Kidney (tissue), 13 donors: ENCODE measurements at regions not wholly inside any gene's neighbourhood (a gene's known extent, or its start where the extent isn't known, plus 50 kb on each side); places are given as distances from the start of the nearest gene placed in this dataset.

Experiments used
- DNase-seq, 5 donors: peaks; one replicate each; pipeline ENCODE4 v3.0.0-alpha.2; 2013 to 2020
- FAIRE-seq: peaks from 2 replicates; lab custom pipeline; 2012; peaks lifted over from hg19 to GRCh38; lab: Jason Lieb, UNC
- H3K27ac ChIP-seq, 2 donors: one replicate each; pipeline ENCODE4 v1.7.0; 2013; ENCODE audit warnings: low read depth in 2 of 2, low read length in 2 of 2, inconsistent platforms in 1 of 2
- H3K27me3 ChIP-seq: one replicate; pipeline ENCODE4 v1.7.1; 2013; ENCODE audit warnings: low read length, inconsistent platforms; ENCODE audit not compliant: control insufficient read depth, insufficient read depth
- H3K36me3 ChIP-seq, 3 donors: one replicate each; pipeline versions ENCODE4 v1.7.0 to v1.7.1; 2013; ENCODE audit warnings: low read length in 3 of 3, control low read depth in 1 of 3, inconsistent platforms in 1 of 3; ENCODE audit not compliant: insufficient read depth in 3 of 3, control insufficient read depth in 2 of 3
- H3K4me1 ChIP-seq, 3 donors: one replicate each; pipeline versions ENCODE4 v1.7.0 to v1.7.1; 2013; ENCODE audit warnings: low read length in 3 of 3, inconsistent platforms in 1 of 3, low read depth in 1 of 3; ENCODE audit not compliant: control insufficient read depth in 2 of 3, insufficient read depth in 2 of 3
- H3K4me3 ChIP-seq, 3 donors: one replicate each; pipeline versions ENCODE4 v1.7.0 to v1.8.1; 2013; ENCODE audit warnings: low read length in 3 of 3, control low read depth in 1 of 3, inconsistent platforms in 1 of 3
- H3K9ac ChIP-seq, 3 donors: one replicate each; pipeline versions ENCODE4 v1.7.0 to v1.7.1; 2013; ENCODE audit warnings: low read length in 3 of 3, control low read depth in 1 of 3, inconsistent platforms in 1 of 3
- H3K9me3 ChIP-seq, 3 donors: one replicate each; pipeline versions ENCODE4 v1.7.0 to v1.7.1; 2013; ENCODE audit warnings: low read length in 3 of 3, control low read depth in 1 of 3, inconsistent platforms in 1 of 3; ENCODE audit not compliant: control insufficient read depth in 2 of 3, insufficient read depth in 1 of 3
- intact Hi-C: fragments of 100-400 bp; cut with DNase I; formaldehyde crosslinking; loops from one replicate; pipeline ENCODE4 v1.11.1; 2022
- TF ChIP-seq, protein P1 (sequence below): IDR thresholded peaks from 3 replicates; pipeline ENCODE4 v1.5.1; 2012; ENCODE audit warnings: mild to moderate bottlenecking, moderate library complexity, borderline replicate concordance; ENCODE audit not compliant: insufficient read depth; ENCODE audit errors: extremely low read depth
- donor health status: control.
- donor health status: control.
- donor health status: control.
- donor health status: control.
- donor health status: control.
- donor health status: DM: yes; HTN: yes; CAD: no.
- donor health status: Normal renal cell carcinoma (clear cell type).

DNA sequence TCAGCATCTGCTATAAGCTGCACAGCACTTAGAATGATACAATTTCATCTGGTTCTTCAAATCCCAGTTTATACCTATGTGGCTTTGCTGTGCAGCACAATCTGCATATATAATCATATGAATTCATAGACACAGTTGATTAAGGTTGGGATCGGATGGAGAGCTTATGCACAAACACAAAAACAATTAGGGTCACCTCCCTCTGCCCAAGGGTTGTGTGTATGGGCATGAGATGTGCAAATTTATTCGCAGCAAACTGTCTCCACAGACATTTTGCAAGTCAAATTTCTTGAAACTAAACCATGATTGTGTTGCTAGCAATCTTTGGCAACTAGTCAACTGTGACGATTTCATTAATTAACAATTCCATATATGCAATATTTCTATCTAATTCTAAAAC is 955.7 kb downstream of the SORCS3 start:
- FAIRE-seq (no peak), DNase-seq (no peak)
- H3K4me1 ChIP-seq: no peaks in the 10 kb centered on the region
- no peak overlapping the region for H3K27ac ChIP-seq
- TF ChIP-seq, protein P1, sequence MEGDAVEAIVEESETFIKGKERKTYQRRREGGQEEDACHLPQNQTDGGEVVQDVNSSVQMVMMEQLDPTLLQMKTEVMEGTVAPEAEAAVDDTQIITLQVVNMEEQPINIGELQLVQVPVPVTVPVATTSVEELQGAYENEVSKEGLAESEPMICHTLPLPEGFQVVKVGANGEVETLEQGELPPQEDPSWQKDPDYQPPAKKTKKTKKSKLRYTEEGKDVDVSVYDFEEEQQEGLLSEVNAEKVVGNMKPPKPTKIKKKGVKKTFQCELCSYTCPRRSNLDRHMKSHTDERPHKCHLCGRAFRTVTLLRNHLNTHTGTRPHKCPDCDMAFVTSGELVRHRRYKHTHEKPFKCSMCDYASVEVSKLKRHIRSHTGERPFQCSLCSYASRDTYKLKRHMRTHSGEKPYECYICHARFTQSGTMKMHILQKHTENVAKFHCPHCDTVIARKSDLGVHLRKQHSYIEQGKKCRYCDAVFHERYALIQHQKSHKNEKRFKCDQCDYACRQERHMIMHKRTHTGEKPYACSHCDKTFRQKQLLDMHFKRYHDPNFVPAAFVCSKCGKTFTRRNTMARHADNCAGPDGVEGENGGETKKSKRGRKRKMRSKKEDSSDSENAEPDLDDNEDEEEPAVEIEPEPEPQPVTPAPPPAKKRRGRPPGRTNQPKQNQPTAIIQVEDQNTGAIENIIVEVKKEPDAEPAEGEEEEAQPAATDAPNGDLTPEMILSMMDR: no peak
- H3K27me3 ChIP-seq: no peaks in the 10 kb centered on the region
- H3K9me3 ChIP-seq: no peaks in the 10 kb centered on the region
- intact Hi-C loops: no loop called here
- H3K36me3 ChIP-seq: no peaks in the 10 kb centered on the region
- no peak overlapping the region for H3K9ac ChIP-seq
- H3K4me3 ChIP-seq: no peak overlapping the region

DNA sequence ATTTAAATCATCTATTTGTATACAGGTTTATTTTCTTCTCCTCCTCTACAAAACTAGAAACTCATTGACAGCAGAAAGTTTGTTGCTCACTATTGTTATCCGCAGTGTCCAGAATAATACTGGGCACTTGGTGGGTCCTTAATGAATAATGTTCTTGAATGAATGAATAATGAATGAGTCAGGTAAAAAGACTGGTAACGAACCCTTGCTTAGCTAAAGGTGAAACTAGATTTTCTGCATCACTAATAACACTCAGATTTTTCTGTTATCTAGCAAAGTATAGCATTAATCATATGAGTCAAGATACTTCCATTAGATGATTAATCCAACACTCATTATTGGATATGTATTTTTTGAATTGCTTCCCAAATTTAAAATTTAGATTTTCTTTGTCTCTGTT is 953.2 kb downstream of the SORCS3 start:
- TF ChIP-seq, protein P1: no peak
- H3K27me3 ChIP-seq: no peaks in the 10 kb centered on the region
- FAIRE-seq (no peak), DNase-seq (no peak)
- no peaks in the 10 kb centered on the region for H3K9me3 ChIP-seq
- no peak overlapping the region for H3K4me3 ChIP-seq
- H3K27ac ChIP-seq: no peak overlapping the region
- no peak overlapping the region for H3K9ac ChIP-seq
- H3K36me3 ChIP-seq: no peaks in the 10 kb centered on the region
- intact Hi-C loops: no loop called here
- no peaks in the 10 kb centered on the region for H3K4me1 ChIP-seq

DNA sequence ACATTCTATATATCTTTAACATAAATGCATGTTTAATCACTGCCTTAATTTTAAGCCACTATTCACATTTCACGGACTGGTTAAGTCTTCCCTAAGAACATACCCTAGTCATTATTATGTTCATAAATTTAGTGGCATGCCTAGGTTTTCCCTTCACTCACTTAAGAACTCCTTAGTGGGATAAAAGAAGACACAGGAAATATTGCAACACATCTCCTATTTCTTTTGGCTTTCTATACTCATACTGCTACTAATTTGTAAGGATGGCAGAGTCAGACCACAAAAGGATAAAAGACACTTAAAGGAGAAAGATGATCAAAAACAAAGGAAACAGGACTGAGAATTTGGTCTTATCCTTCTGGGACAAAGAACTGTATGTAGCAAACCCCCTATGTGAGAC is 951.4 kb downstream of the SORCS3 start:
- FAIRE-seq (no peak), DNase-seq (no peak)
- intact Hi-C loops: no loop called here
- H3K27me3 ChIP-seq: no peaks in the 10 kb centered on the region
- H3K9ac ChIP-seq: no peak overlapping the region
- TF ChIP-seq, protein P1: no peak
- H3K36me3 ChIP-seq: no peaks in the 10 kb centered on the region
- no peaks in the 10 kb centered on the region for H3K9me3 ChIP-seq
- no peak overlapping the region for H3K4me3 ChIP-seq
- H3K4me1 ChIP-seq: no peaks in the 10 kb centered on the region
- H3K27ac ChIP-seq: no peak overlapping the region

DNA sequence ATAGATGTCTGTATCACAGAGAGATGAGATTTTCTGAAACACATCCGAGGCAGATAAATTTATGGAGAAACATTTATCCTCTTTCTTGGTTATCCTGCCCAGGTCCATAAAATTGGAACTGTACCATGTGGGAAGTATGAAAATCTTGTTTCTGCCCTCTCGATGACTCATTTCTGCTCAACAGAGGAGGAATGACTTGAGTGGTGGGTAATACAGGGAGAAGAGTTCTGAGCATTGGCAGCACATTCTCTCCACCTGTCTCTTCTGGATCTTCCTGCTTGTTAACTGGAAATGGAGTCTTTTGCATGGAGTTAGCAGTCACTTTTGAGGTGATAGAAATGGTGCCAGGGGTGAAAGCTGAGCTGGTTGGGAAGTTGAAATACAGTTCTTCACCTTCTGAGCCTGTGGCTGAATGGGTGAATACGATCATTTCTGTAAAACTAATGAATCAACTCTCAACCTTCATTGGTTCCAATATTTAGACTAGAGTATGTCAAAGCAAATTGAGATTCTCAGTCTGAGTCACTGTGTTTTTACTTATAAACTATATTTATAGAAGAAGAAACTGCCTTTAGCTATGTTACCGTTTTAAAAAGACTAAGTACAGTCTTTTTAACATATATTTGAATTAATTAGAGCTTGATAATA is 945.5 kb downstream of the SORCS3 start:
- Histone ChIP-seq H3K9ac (no peak overlapping the region), H3K36me3 (no peaks in the 10 kb centered on the region), H3K9me3 (no peaks in the 10 kb centered on the region), H3K4me3 (no peak overlapping the region), H3K4me1 (no peaks in the 10 kb centered on the region), H3K27ac (no peak overlapping the region), H3K27me3 (no peaks in the 10 kb centered on the region)
- intact Hi-C loops: no loop called here
- FAIRE-seq (no peak), DNase-seq (no peak)
- TF ChIP-seq, protein P1: no peak
